IMR-90 (cell line): ENCODE measurements at regions not wholly inside any gene's neighbourhood (a gene's known extent, or its start where the extent isn't known, plus 50 kb on each side); places are given as distances from the start of the nearest gene placed in this dataset.
A peak's percentile ranks its signal among the peaks of the same experiment; 100 is the strongest.

Source experiments
- ATAC-seq: fragments of 200-7000 bp; cut with Tn5 transposase; 2 replicates; pipeline ENCODE4 v1.9.1; 2020; ENCODE audit warnings: low read depth, mild to moderate bottlenecking, moderate library complexity
- BruUV-seq: library from RNA; stranded (reverse); fragments of 400-500 nt; replicated peaks from 2 replicates; lab custom pipeline; 2021; lab: Mats Ljungman, UMichigan
- CTCF ChIA-PET: fragments of 300-600 bp; formaldehyde crosslinking; extraction: SDS; loops from one replicate; lab custom pipeline; 2021; ENCODE audit warnings: antibody characterized with exemption; lab: Yijun Ruan, JAX
- POLR2A ChIA-PET: fragments of 300-600 bp; sonication (Branson Sonifier 250); formaldehyde crosslinking; loops from one replicate; lab custom pipeline; 2022; ENCODE audit warnings: antibody characterized with exemption; ENCODE audit not compliant: unreplicated experiment; lab: Charles Lee
- DNase-seq: peaks from one replicate; pipeline ENCODE4 v3.0.0; 2013
- H2AFZ ChIP-seq: replicated peaks from 2 replicates; pipeline ENCODE3; 2013; ENCODE audit warnings: low read length, mild to moderate bottlenecking; ENCODE audit not compliant: poor library complexity
- H2AK5ac ChIP-seq: 2 replicates; pipeline ENCODE4 v1.6.1; 2013; ENCODE audit warnings: low read depth, low read length, inconsistent platforms
- H2AK9ac ChIP-seq: replicated peaks from 2 replicates; pipeline ENCODE3; 2013; ENCODE audit warnings: mild to moderate bottlenecking, low read depth, low read length, moderate library complexity; ENCODE audit not compliant: poor library complexity
- H2BK120ac ChIP-seq: 2 replicates; pipeline ENCODE4 v1.6.1; 2013; ENCODE audit warnings: low read depth, low read length, inconsistent platforms
- H2BK15ac ChIP-seq: 3 replicates; pipeline ENCODE4 v1.6.1; 2013; ENCODE audit warnings: low read depth, low read length, inconsistent platforms
- H2BK20ac ChIP-seq: 2 replicates; pipeline ENCODE4 v1.6.1; 2013; ENCODE audit warnings: low read depth, mild to moderate bottlenecking, inconsistent platforms, low read length, moderate library complexity
- H2BK5ac ChIP-seq: 2 replicates; pipeline ENCODE4 v1.6.1; 2013; ENCODE audit warnings: mild to moderate bottlenecking, low read depth, low read length, inconsistent platforms; ENCODE audit not compliant: poor library complexity, severe bottlenecking
- H3K14ac ChIP-seq: replicated peaks from 2 replicates; pipeline ENCODE4 v1.6.1; 2013; ENCODE audit warnings: low read depth, low read length, inconsistent platforms
- H3K18ac ChIP-seq: 2 replicates; pipeline ENCODE4 v1.6.1; 2013; ENCODE audit warnings: low read depth, low read length, control low read depth
- H3K23ac ChIP-seq: 2 replicates; pipeline ENCODE4 v1.6.1; 2013; ENCODE audit warnings: low read depth, low read length, inconsistent platforms
- H3K27ac ChIP-seq: 2 replicates; pipeline ENCODE4 v1.5.1; 2013; ENCODE audit warnings: mild to moderate bottlenecking, control low read depth, low read length; ENCODE audit not compliant: insufficient read depth
- H3K27me3 ChIP-seq: 2 replicates; pipeline ENCODE4 v1.6.1; 2013; ENCODE audit warnings: low read length; ENCODE audit not compliant: control insufficient read depth, insufficient read depth
- H3K36me3 ChIP-seq: 2 replicates; pipeline ENCODE4 v1.6.1; 2013; ENCODE audit warnings: low read length, mixed read lengths; ENCODE audit not compliant: control insufficient read depth, insufficient read depth
- H3K4ac ChIP-seq: 2 replicates; pipeline ENCODE4 v1.6.1; 2013; ENCODE audit warnings: low read depth, low read length, inconsistent platforms
- H3K4me1 ChIP-seq: 2 replicates; pipeline ENCODE4 v1.6.1; 2013; ENCODE audit warnings: low read length, mixed read lengths; ENCODE audit not compliant: control insufficient read depth, insufficient read depth
- H3K4me2 ChIP-seq: 2 replicates; pipeline ENCODE4 v1.6.1; 2013; ENCODE audit warnings: low read depth, mild to moderate bottlenecking, control low read depth, low read length, moderate library complexity
- H3K4me3 ChIP-seq: 2 replicates; pipeline ENCODE4 v1.5.1; 2013; ENCODE audit warnings: low read depth, mild to moderate bottlenecking, control low read depth, low read length, moderate library complexity; ENCODE audit not compliant: insufficient read depth
- H3K56ac ChIP-seq: 2 replicates; pipeline ENCODE4 v1.6.1; 2013; ENCODE audit warnings: low read length, inconsistent platforms; ENCODE audit not compliant: insufficient read depth; ENCODE audit errors: extremely low read depth
- H3K79me1 ChIP-seq, 2 experiments: 2 replicates each; pipeline ENCODE4 v1.6.1; 2013; ENCODE audit warnings: low read length in 2 of 2, inconsistent platforms in 1 of 2, low read depth in 1 of 2
- H3K9ac ChIP-seq: 2 replicates; pipeline ENCODE4 v1.6.1; 2013; ENCODE audit warnings: low read depth, low read length, control low read depth
- H3K9me1 ChIP-seq: 2 replicates; pipeline ENCODE4 v1.6.1; 2013; ENCODE audit warnings: low read length, inconsistent platforms; ENCODE audit not compliant: insufficient read depth
- H3K9me3 ChIP-seq: 2 replicates; pipeline ENCODE4 v1.6.1; 2013; ENCODE audit warnings: low read length; ENCODE audit not compliant: control insufficient read depth, insufficient read depth
- H4K20me1 ChIP-seq: 2 replicates; pipeline ENCODE4 v1.6.1; 2013; ENCODE audit warnings: low read length, inconsistent platforms; ENCODE audit not compliant: insufficient read depth
- H4K5ac ChIP-seq: 2 replicates; pipeline ENCODE4 v1.6.1; 2013; ENCODE audit warnings: mild to moderate bottlenecking, low read depth, low read length, control low read depth
- H4K8ac ChIP-seq, 2 experiments: 2 replicates each; pipeline ENCODE4 v1.6.1; 2013; ENCODE audit warnings: low read depth in 2 of 2, low read length in 2 of 2, control low read depth in 1 of 2, inconsistent platforms in 1 of 2
- H4K91ac ChIP-seq: 2 replicates; pipeline ENCODE4 v1.6.1; 2013; ENCODE audit warnings: low read depth, low read length, inconsistent platforms; ENCODE audit not compliant: insufficient read depth
- BHLHE40 ChIP-seq: fragments of 150-350 bp; IDR thresholded peaks from 2 replicates; pipeline ENCODE4 v1.6.1; 2016; ENCODE audit warnings: mild to moderate bottlenecking, low read depth, low read length
- CEBPB ChIP-seq: IDR thresholded peaks from 2 replicates; pipeline ENCODE4 v1.6.1; 2012; ENCODE audit warnings: low read depth, low read length, improper control_type of control experiment
- CHD1 ChIP-seq: IDR thresholded peaks from 2 replicates; pipeline ENCODE4 v1.6.1; 2012; ENCODE audit warnings: low read depth, low read length, improper control_type of control experiment
- CTCF ChIP-seq: conservative IDR thresholded peaks from 2 replicates; pipeline ENCODE4 v1.5.1; 2012; ENCODE audit warnings: mild to moderate bottlenecking, low read depth, low read length, improper control_type of control experiment
- ELK1 ChIP-seq: fragments of 150-350 bp; IDR thresholded peaks from 2 replicates; pipeline ENCODE4 v1.6.1; 2016; ENCODE audit warnings: low read depth, mild to moderate bottlenecking, low read length, moderate library complexity, borderline replicate concordance
- FOS ChIP-seq: fragments of 150-350 bp; IDR thresholded peaks from 2 replicates; pipeline ENCODE4 v1.6.1; 2016; ENCODE audit warnings: low read depth, low read length
- MAFK ChIP-seq: IDR thresholded peaks from 2 replicates; pipeline ENCODE4 v1.6.1; 2012; ENCODE audit warnings: low read depth, low read length, improper control_type of control experiment
- MAZ ChIP-seq: IDR thresholded peaks from 2 replicates; pipeline ENCODE4 v1.6.1; 2012; ENCODE audit warnings: low read depth, mild to moderate bottlenecking, low read length, improper control_type of control experiment, moderate library complexity, borderline replicate concordance
- MXI1 ChIP-seq: IDR thresholded peaks from 2 replicates; pipeline ENCODE4 v1.6.1; 2012; ENCODE audit warnings: low read depth, mild to moderate bottlenecking, low read length, moderate library complexity, borderline replicate concordance
- NFE2L2 ChIP-seq: fragments of 150-350 bp; IDR thresholded peaks from 2 replicates; pipeline ENCODE4 v1.6.1; 2016; ENCODE audit warnings: low read depth, mild to moderate bottlenecking, low read length
- POLR2A ChIP-seq: IDR thresholded peaks from 2 replicates; pipeline ENCODE4 v1.6.1; 2012; ENCODE audit warnings: mild to moderate bottlenecking, low read depth, low read length
- RAD21 ChIP-seq: IDR thresholded peaks from 2 replicates; pipeline ENCODE4 v1.6.1; 2012; ENCODE audit warnings: low read length, improper control_type of control experiment
- RCOR1 ChIP-seq: IDR thresholded peaks from 2 replicates; pipeline ENCODE4 v1.6.1; 2012; ENCODE audit warnings: mild to moderate bottlenecking, low read length, improper control_type of control experiment; ENCODE audit not compliant: insufficient replicate concordance
- RFX5 ChIP-seq: IDR thresholded peaks from 2 replicates; pipeline ENCODE4 v1.8.0; 2012; ENCODE audit warnings: low read depth, mild to moderate bottlenecking, low read length, moderate library complexity
- SMC3 ChIP-seq: fragments of 150-350 bp; IDR thresholded peaks from 2 replicates; pipeline ENCODE4 v1.6.1; 2016; ENCODE audit warnings: low read depth, mild to moderate bottlenecking, antibody characterized with exemption, low read length, moderate library complexity
- USF2 ChIP-seq: fragments of 150-350 bp; IDR thresholded peaks from 2 replicates; pipeline ENCODE4 v1.6.1; 2017; ENCODE audit warnings: mild to moderate bottlenecking, antibody characterized with exemption, low read length, low read depth
- WGBS, 2 experiments: methylation state at CpG; one replicate each; pipeline versions ENCODE4 v1.1.5 to v1.1.7; 2013; ENCODE audit warnings: missing lambda C conversion rate in 2 of 2; ENCODE audit not compliant: insufficient read length in 1 of 2; ENCODE audit errors: extremely low coverage in 2 of 2; 5-methylcytosine and 5-hydroxymethylcytosine counted together
- dilution Hi-C: fragments of 300-500 bp; cut with HindIII; formaldehyde crosslinking; loops from one replicate; pipeline ENCODE4 v1.14.3; 2018; ENCODE audit warnings: low sequenced_read_pairs; ENCODE audit not compliant: unreplicated experiment
- in situ Hi-C: fragments of 300-500 bp; cut with MboI; formaldehyde crosslinking; loops from 3 replicates; pipeline ENCODE4 v1.14.3; 2019; ENCODE audit warnings: low sequenced_read_pairs, inconsistent platforms, mixed read lengths
- intact Hi-C: fragments of 100-400 bp; cut with micrococcal nuclease; formaldehyde crosslinking; loops from 2 replicates; pipeline ENCODE4 v1.10.0; 2022

GRCh38 chr20:19949195-19949867, 67.8 kb upstream of the NAA20 start:
- no peak for ATAC-seq
- no peak overlapping the region for H2AFZ ChIP-seq
- BruUV-seq, result no TSS peak

More at GRCh38 chr20:19949195-19949867, 67.8 kb upstream of the NAA20 start:
- Histone ChIP-seq H3K36me3 (peaks cover 17% of the 10 kb centered on the region), H2BK5ac (no peak overlapping the region), H3K4ac (no peak overlapping the region), H3K27ac (no peak overlapping the region), H2AK5ac (peak overlapping the region; percentile 56; the same call in 1 of the 2 replicates), H3K4me1 (peaks cover 9% of the 10 kb centered on the region), H2BK120ac (no peak overlapping the region), H3K14ac (no peak overlapping the region), H3K23ac (no peak overlapping the region), H3K4me3 (no peak overlapping the region), H3K4me2 (no peak overlapping the region), H3K18ac (no peak overlapping the region), H2BK15ac (no peak overlapping the region), H3K9me1 (peaks cover 31% of the 10 kb centered on the region), H2AK9ac (no peak overlapping the region), H3K9ac (no peak overlapping the region), H4K91ac (no peak overlapping the region), H3K27me3 (no peaks in the 10 kb centered on the region), H2BK20ac (no peak overlapping the region), H3K9me3 (no peaks in the 10 kb centered on the region), H3K79me1 (peaks cover 34 to 77% of the 10 kb centered on the region in 2 experiments), H4K20me1 (peaks cover 40% of the 10 kb centered on the region; the same call in 1 of the 2 replicates), H4K5ac (no peak overlapping the region), H3K56ac (no peak overlapping the region), H4K8ac (no peak overlapping the region)
- TF ChIP-seq NFE2L2 (no peak), CHD1 (no peak), RCOR1 (no peak), MAFK (no peak), ELK1 (no peak), POLR2A (no peak), FOS (no peak), SMC3 (no peak), CTCF (no peak), USF2 (no peak), RFX5 (no peak), MXI1 (no peak), RAD21 (no peak), BHLHE40 (no peak), MAZ (no peak), CEBPB (no peak)
- WGBS, 2 experiments, result 100% methylated on average over 1 of the region's 10 CpGs; no CpG with 5 or more reads in 1 of the 2 experiments
- CTCF ChIA-PET, result no interaction called here
- dilution Hi-C loops (no loop called here), in situ Hi-C loops (no loop called here), intact Hi-C loops (no loop called here)
- POLR2A ChIA-PET, result no interaction called here
- DNase-seq, result no peak
